GM23338 (cell line): ENCODE measurements at regions not wholly inside any gene's neighbourhood (a gene's known extent, or its start where the extent isn't known, plus 50 kb on each side); places are given as distances from the start of the nearest gene placed in this dataset.

Experiments used
- ATAC-seq: fragments of 200-7000 bp; cut with Tn5 transposase; 3 replicates; pipeline ENCODE4 v1.9.1; 2020
- DNase-seq: peaks from one replicate; pipeline ENCODE4 v3.0.0-alpha.2; 2015; ENCODE audit warnings: low spot score
- H2AFZ ChIP-seq: fragments of 200-600 bp; sonication (generic); 2 replicates; pipeline ENCODE4 v1.8.0; 2016; ENCODE audit warnings: antibody characterized with exemption, mild to moderate bottlenecking, moderate library complexity
- H3F3A ChIP-seq: fragments of 200-600 bp; sonication (generic); replicated peaks from 2 replicates; pipeline ENCODE4 v1.8.0; 2017; ENCODE audit warnings: antibody characterized with exemption, mixed run types, low read depth
- H3K27ac ChIP-seq: fragments of 200-600 bp; sonication (generic); 2 replicates; pipeline ENCODE4 v1.6.1; 2016; ENCODE audit warnings: low read depth
- H3K27me3 ChIP-seq: fragments of 200-600 bp; sonication (generic); 2 replicates; pipeline ENCODE4 v1.8.0; 2016; ENCODE audit warnings: mild to moderate bottlenecking, mixed run types, moderate library complexity; ENCODE audit not compliant: insufficient read depth
- H3K36me3 ChIP-seq: fragments of 200-600 bp; sonication (generic); 2 replicates; pipeline ENCODE4 v1.8.0; 2016; ENCODE audit warnings: mild to moderate bottlenecking; ENCODE audit not compliant: insufficient read depth
- H3K4me1 ChIP-seq: fragments of 200-600 bp; sonication (generic); 2 replicates; pipeline ENCODE4 v1.8.0; 2016; ENCODE audit warnings: mild to moderate bottlenecking, moderate library complexity; ENCODE audit not compliant: insufficient read depth
- H3K4me2 ChIP-seq: fragments of 200-600 bp; sonication (generic); 2 replicates; pipeline ENCODE4 v1.7.1; 2017; ENCODE audit warnings: mixed run types
- H3K4me3 ChIP-seq: fragments of 200-600 bp; sonication (generic); 2 replicates; pipeline ENCODE4 v1.6.1; 2016; ENCODE audit warnings: mixed run types
- H3K79me2 ChIP-seq: fragments of 200-600 bp; sonication (generic); replicated peaks from 2 replicates; pipeline ENCODE4 v1.8.0; 2017; ENCODE audit warnings: mild to moderate bottlenecking; ENCODE audit not compliant: insufficient read depth
- H3K9me2 ChIP-seq: fragments of 200-600 bp; sonication (generic); 2 replicates; pipeline ENCODE4 v1.8.0; 2017; ENCODE audit not compliant: insufficient read depth
- H4K20me1 ChIP-seq: fragments of 200-600 bp; sonication (generic); replicated peaks from 2 replicates; pipeline ENCODE4 v1.8.0; 2017; ENCODE audit warnings: mild to moderate bottlenecking; ENCODE audit not compliant: insufficient read depth
- H3K27ac Mint-ChIP-seq: 2 replicates; pipeline ENCODE4 v1.8.0; 2020; ENCODE audit warnings: inconsistent platforms, mild to moderate bottlenecking, moderate library complexity, mixed read lengths
- H3K27me3 Mint-ChIP-seq: 3 replicates; pipeline ENCODE4 v1.8.0; 2022; ENCODE audit warnings: low read depth, mild to moderate bottlenecking, moderate library complexity, mixed read lengths, inconsistent platforms; ENCODE audit not compliant: insufficient read depth, poor library complexity
- H3K36me3 Mint-ChIP-seq: 3 replicates; pipeline ENCODE4 v1.8.0; 2021; ENCODE audit warnings: low read depth, mild to moderate bottlenecking, inconsistent platforms, moderate library complexity, mixed read lengths
- H3K4me1 Mint-ChIP-seq: 3 replicates; pipeline ENCODE4 v1.8.0; 2020; ENCODE audit warnings: mild to moderate bottlenecking, inconsistent platforms, mixed read lengths
- H3K4me3 Mint-ChIP-seq: 3 replicates; pipeline ENCODE4 v1.8.0; 2021; ENCODE audit warnings: moderate library complexity, mild to moderate bottlenecking, inconsistent platforms, mixed read lengths
- H3K9me3 Mint-ChIP-seq: 3 replicates; pipeline ENCODE4 v1.8.0; 2020; ENCODE audit warnings: moderate library complexity, mild to moderate bottlenecking, inconsistent platforms, mixed read lengths
- CREB1 ChIP-seq: fragments of 250-450 bp; sonication (Bioruptor Pico); IDR thresholded peaks from 2 replicates; pipeline ENCODE4 v1.5.0; 2020; ENCODE audit warnings: low read depth, mild to moderate bottlenecking, moderate library complexity
- JUNB ChIP-seq: IDR thresholded peaks from one replicate; pipeline ENCODE4 v1.6.1; 2016; ENCODE audit warnings: antibody characterized with exemption; ENCODE audit not compliant: unreplicated experiment
- ZNF114 ChIP-seq: fragments of 250-450 bp; sonication (Bioruptor Pico); IDR thresholded peaks from 2 replicates; pipeline ENCODE4 v1.5.0; 2020; ENCODE audit warnings: mild to moderate bottlenecking, moderate library complexity
- TF ChIP-seq, protein P1 (sequence below), 2 experiments: fragments of 200-600 bp in 1 of 2; sonication (generic) in 1 of 2; conservative IDR thresholded peaks; 2 replicates each; pipeline versions ENCODE4 v1.5.1 to v1.6.1; 2016 to 2017; ENCODE audit warnings: antibody characterized with exemption in 2 of 2, low read depth in 2 of 2, mild to moderate bottlenecking in 2 of 2, moderate library complexity in 1 of 2
- TF ChIP-seq, protein P2 (sequence below): fragments of 250-450 bp; sonication (Bioruptor Pico); IDR thresholded peaks from 2 replicates; pipeline ENCODE4 v1.5.0; 2020; ENCODE audit warnings: mild to moderate bottlenecking, moderate library complexity

DNA sequence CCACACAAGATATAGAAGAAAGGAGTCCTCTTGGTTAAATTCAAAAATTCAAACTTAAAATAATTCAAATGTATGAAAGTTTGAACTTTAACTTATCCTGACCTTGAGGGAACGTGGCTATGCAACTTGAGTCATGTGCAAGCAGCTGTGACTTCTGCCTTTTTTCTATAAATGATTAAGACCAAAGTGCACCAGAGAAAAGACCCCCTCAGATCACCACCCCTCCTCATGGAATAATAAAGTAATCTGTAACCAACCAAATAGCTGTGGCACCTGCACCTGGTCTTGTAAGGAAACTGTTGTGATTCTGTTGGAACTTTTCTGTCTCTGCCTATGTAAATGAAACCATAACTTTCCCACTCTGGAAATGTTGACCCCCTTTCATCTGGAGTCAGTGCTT lies 141.1 kb upstream of the GGTLC1 start:
- DNase-seq (no peak), ATAC-seq (no peak)
- Mint-ChIP-seq H3K4me1 (peaks cover 27% of the 10 kb centered on the region), H3K36me3 (no peaks in the 10 kb centered on the region), H3K4me3 (no peak overlapping the region), H3K27ac (no peak overlapping the region), H3K27me3 (peaks cover 1% of the 10 kb centered on the region), H3K9me3 (peaks cover 7% of the 10 kb centered on the region; the same call in 1 of the 3 replicates)
- Histone ChIP-seq H3K27me3 (no peaks in the 10 kb centered on the region), H4K20me1 (no peaks in the 10 kb centered on the region), H3K36me3 (no peaks in the 10 kb centered on the region), H3K4me1 (no peaks in the 10 kb centered on the region), H3K79me2 (no peaks in the 10 kb centered on the region), H3K4me2 (no peak overlapping the region), H3K9me2 (no peaks in the 10 kb centered on the region), H3K27ac (no peak overlapping the region), H2AFZ (no peak overlapping the region), H3K4me3 (no peak overlapping the region), H3F3A (no peaks in the 10 kb centered on the region)
- no peak for TF ChIP-seq JUNB
- TF ChIP-seq, protein P1, sequence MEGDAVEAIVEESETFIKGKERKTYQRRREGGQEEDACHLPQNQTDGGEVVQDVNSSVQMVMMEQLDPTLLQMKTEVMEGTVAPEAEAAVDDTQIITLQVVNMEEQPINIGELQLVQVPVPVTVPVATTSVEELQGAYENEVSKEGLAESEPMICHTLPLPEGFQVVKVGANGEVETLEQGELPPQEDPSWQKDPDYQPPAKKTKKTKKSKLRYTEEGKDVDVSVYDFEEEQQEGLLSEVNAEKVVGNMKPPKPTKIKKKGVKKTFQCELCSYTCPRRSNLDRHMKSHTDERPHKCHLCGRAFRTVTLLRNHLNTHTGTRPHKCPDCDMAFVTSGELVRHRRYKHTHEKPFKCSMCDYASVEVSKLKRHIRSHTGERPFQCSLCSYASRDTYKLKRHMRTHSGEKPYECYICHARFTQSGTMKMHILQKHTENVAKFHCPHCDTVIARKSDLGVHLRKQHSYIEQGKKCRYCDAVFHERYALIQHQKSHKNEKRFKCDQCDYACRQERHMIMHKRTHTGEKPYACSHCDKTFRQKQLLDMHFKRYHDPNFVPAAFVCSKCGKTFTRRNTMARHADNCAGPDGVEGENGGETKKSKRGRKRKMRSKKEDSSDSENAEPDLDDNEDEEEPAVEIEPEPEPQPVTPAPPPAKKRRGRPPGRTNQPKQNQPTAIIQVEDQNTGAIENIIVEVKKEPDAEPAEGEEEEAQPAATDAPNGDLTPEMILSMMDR (conservative IDR thresholded peaks at IDR 0.05; ENCODE audit: low read depth in 2 of 2), result no peak
- TF ChIP-seq, protein P2, sequence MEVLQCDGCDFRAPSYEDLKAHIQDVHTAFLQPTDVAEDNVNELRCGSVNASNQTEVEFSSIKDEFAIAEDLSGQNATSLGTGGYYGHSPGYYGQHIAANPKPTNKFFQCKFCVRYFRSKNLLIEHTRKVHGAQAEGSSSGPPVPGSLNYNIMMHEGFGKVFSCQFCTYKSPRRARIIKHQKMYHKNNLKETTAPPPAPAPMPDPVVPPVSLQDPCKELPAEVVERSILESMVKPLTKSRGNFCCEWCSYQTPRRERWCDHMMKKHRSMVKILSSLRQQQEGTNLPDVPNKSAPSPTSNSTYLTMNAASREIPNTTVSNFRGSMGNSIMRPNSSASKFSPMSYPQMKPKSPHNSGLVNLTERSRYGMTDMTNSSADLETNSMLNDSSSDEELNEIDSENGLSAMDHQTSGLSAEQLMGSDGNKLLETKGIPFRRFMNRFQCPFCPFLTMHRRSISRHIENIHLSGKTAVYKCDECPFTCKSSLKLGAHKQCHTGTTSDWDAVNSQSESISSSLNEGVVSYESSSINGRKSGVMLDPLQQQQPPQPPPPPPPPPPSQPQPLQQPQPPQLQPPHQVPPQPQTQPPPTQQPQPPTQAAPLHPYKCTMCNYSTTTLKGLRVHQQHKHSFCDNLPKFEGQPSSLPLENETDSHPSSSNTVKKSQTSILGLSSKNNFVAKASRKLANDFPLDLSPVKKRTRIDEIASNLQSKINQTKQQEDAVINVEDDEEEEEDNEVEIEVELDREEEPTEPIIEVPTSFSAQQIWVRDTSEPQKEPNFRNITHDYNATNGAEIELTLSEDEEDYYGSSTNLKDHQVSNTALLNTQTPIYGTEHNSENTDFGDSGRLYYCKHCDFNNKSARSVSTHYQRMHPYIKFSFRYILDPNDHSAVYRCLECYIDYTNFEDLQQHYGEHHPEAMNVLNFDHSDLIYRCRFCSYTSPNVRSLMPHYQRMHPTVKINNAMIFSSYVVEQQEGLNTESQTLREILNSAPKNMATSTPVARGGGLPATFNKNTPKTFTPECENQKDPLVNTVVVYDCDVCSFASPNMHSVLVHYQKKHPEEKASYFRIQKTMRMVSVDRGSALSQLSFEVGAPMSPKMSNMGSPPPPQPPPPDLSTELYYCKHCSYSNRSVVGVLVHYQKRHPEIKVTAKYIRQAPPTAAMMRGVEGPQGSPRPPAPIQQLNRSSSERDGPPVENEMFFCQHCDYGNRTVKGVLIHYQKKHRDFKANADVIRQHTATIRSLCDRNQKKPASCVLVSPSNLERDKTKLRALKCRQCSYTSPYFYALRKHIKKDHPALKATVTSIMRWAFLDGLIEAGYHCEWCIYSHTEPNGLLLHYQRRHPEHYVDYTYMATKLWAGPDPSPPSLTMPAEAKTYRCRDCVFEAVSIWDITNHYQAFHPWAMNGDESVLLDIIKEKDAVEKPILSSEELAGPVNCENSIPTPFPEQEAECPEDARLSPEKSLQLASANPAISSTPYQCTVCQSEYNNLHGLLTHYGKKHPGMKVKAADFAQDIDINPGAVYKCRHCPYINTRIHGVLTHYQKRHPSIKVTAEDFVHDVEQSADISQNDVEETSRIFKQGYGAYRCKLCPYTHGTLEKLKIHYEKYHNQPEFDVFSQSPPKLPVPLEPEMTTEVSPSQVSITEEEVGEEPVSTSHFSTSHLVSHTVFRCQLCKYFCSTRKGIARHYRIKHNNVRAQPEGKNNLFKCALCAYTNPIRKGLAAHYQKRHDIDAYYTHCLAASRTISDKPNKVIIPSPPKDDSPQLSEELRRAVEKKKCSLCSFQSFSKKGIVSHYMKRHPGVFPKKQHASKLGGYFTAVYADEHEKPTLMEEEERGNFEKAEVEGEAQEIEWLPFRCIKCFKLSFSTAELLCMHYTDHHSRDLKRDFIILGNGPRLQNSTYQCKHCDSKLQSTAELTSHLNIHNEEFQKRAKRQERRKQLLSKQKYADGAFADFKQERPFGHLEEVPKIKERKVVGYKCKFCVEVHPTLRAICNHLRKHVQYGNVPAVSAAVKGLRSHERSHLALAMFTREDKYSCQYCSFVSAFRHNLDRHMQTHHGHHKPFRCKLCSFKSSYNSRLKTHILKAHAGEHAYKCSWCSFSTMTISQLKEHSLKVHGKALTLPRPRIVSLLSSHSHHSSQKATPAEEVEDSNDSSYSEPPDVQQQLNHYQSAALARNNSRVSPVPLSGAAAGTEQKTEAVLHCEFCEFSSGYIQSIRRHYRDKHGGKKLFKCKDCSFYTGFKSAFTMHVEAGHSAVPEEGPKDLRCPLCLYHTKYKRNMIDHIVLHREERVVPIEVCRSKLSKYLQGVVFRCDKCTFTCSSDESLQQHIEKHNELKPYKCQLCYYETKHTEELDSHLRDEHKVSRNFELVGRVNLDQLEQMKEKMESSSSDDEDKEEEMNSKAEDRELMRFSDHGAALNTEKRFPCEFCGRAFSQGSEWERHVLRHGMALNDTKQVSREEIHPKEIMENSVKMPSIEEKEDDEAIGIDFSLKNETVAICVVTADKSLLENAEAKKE (CRISPR knock-in tag), result no peak
- no peak for TF ChIP-seq CREB1
- TF ChIP-seq ZNF114, result no peak
